ENCODE measurements at regions not wholly inside any gene's neighbourhood (a gene's known extent, or its start where the extent isn't known, plus 50 kb on each side); places are given as distances from the start of the nearest gene placed in this dataset.

DNA sequence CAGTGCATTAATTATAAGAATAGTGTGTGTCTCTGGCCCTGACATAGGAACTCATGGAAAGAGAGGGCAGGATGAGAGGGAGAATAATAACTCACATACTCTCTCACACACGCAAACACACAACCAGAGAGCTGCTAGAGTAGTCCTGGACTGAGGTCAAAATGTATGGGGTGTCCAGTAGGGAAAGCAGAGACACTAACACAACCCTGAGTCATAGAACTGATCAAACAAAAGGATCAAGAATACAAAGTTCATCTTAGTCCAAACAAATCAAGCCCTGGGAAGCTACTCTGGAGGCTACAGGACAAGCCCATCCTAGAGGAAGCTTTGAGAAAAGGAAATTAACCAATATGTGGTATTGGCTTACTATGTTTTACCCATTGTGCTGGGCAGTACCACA lies 178.5 kb upstream of the GUCY1A2 start:
- no peak for FAIRE-seq
- no peak for TF ChIP-seq PAX5 (IDR thresholded peaks at IDR 0.05; ENCODE audit: insufficient read depth, low read length, severe bottlenecking)
- TF ChIP-seq SPI1 (IDR thresholded peaks at IDR 0.05; ENCODE audit: low read depth, low read length), result no peak
- no peak for TF ChIP-seq POLR2AphosphoS5 (IDR thresholded peaks at IDR 0.05; ENCODE audit: low read depth, low read length)

DNA sequence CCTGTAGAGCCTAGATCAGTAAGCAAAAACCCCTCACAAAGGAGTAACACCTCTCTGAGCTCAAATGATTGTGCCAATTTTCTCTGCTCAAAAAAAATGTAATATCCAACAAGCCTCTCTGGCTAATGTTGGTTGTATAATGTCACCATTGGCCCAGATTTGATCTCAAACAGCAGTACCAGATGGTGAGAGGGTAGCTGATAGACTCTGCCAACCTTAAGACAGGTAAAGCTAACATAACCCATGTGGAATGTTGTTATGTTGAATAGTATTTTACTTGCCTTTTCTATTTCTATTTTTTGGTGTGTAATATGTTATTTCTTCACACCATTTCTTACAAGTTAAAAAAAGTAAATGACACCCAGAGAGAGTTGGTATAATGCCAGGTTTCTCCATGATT lies 166.7 kb upstream of the GUCY1A2 start:
- DNase-seq (ENCODE audit: insufficient read length, low spot score) (no peak), FAIRE-seq (no peak)

More for the DNA sequence above, 178.5 kb upstream of the GUCY1A2 start:
- no peak for DNase-seq (ENCODE audit: insufficient read length, low spot score)

DNA sequence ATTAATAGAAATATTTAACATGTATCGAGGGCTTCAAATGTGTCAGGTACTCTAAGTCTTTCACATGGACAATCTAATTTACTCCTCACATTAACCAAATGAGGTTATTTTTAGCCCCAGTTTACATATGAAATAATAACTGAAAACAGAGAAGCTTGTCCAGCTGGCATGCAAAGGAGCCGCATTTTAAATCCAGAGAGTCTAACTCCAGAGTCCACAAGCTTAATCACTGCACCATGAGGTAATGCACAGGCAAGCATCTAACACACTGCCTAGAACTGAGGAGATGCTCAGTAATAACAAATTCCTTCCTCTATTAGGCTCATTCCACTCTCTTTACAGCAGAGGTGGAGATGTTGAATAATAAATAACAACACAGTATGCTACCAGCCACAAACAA lies 165.7 kb upstream of the GUCY1A2 start:
- DNase-seq (ENCODE audit: insufficient read length, low spot score) (no peak), FAIRE-seq (no peak)
- TF ChIP-seq POU2F2 (IDR thresholded peaks at IDR 0.05; ENCODE audit: low read depth, low read length) (no peak), POLR2A (IDR thresholded peaks at IDR 0.05; ENCODE audit: low read depth, low read length) (no peak), SPI1 (IDR thresholded peaks at IDR 0.05; ENCODE audit: low read depth, low read length) (no peak)

More for the DNA sequence above, 166.7 kb upstream of the GUCY1A2 start:
- TF ChIP-seq POLR2A (IDR thresholded peaks at IDR 0.05; ENCODE audit: low read depth, low read length) (no peak), SPI1 (IDR thresholded peaks at IDR 0.05; ENCODE audit: low read depth, low read length) (no peak), TAF1 (IDR thresholded peaks at IDR 0.05; ENCODE audit: low read depth, low read length) (no peak), POU2F2 (IDR thresholded peaks at IDR 0.05; ENCODE audit: low read depth, low read length) (no peak), PAX5 (IDR thresholded peaks at IDR 0.05; ENCODE audit: insufficient read depth, low read length, severe bottlenecking) (no peak), POLR2AphosphoS5 (IDR thresholded peaks at IDR 0.05; ENCODE audit: low read depth, low read length) (no peak)

DNA sequence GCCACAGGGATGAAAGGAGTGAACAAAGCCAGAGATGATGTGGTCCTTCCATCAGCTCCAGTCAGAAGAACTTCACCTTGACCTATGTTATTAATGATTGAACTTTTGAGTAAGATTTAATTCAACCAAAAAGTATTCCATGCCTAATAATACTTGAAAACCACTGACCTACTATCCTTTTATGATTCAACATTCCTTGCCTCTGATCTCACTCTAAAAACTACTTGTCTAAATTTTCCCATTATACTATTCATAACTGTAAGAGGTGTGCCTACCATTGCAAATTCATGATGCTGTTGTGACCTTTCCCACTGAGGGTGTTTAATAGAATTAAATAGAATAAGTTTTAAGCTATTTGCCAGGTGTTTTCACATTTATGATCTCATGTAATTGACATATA lies 164.7 kb upstream of the GUCY1A2 start:
- DNase-seq (ENCODE audit: insufficient read length, low spot score), result no peak
- TF ChIP-seq SPI1 (IDR thresholded peaks at IDR 0.05; ENCODE audit: low read depth, low read length) (no peak), POLR2A (IDR thresholded peaks at IDR 0.05; ENCODE audit: low read depth, low read length) (no peak), POU2F2 (IDR thresholded peaks at IDR 0.05; ENCODE audit: low read depth, low read length) (no peak)
- no peak for FAIRE-seq

DNA sequence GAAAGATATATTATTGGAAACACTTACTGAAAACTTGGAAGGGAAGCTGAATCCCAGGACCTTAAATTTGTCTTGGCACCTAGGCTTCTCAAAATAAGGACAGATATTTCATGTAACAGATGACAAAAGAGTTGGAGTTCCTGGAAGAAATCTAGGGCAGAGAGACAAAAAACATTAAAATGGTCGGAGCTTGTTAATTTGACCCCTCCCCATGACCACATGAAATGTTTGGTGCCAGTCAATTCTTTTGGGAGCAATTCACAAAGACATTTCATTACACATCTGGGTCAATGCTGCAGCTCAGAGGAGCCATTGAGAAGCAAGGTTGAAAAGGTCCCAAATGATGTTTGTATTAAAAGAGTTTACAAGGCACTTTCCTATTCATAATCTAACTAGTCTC lies 162.0 kb upstream of the GUCY1A2 start:
- FAIRE-seq (no peak), DNase-seq (ENCODE audit: insufficient read length, low spot score) (no peak)
- no peak for TF ChIP-seq POLR2AphosphoS5 (IDR thresholded peaks at IDR 0.05; ENCODE audit: low read depth, low read length)
- TF ChIP-seq SPI1 (IDR thresholded peaks at IDR 0.05; ENCODE audit: low read depth, low read length), result no peak
- no peak for TF ChIP-seq TAF1 (IDR thresholded peaks at IDR 0.05; ENCODE audit: low read depth, low read length)
- no peak for TF ChIP-seq PAX5 (IDR thresholded peaks at IDR 0.05; ENCODE audit: insufficient read depth, low read length, severe bottlenecking)
- no peak for TF ChIP-seq POLR2A (IDR thresholded peaks at IDR 0.05; ENCODE audit: low read depth, low read length)
- TF ChIP-seq POU2F2 (IDR thresholded peaks at IDR 0.05; ENCODE audit: low read depth, low read length), result no peak

DNA sequence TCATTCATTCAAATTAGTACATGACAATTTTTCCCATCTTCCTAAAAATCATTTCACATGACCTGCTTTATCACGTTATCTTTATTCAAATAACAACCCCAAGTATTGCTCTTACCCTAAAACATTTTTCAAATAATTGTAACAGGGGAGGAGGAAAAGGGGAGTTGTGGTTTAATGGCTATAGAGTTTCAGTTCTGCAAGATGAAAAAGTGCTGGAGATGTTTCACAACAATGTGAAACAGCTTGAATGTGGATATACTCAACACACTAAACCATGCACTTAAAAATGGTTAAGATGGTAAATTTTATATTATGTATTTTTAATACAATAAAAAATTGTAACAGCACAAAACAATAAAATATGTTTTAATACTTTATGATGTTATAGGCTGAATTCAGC lies 161.6 kb upstream of the GUCY1A2 start:
- TF ChIP-seq SPI1 (IDR thresholded peaks at IDR 0.05; ENCODE audit: low read depth, low read length) (0 out of 2 replicates have a peak, but pooled peaks have one; percentile 21), TAF1 (IDR thresholded peaks at IDR 0.05; ENCODE audit: low read depth, low read length) (no peak)
- FAIRE-seq (no peak), DNase-seq (ENCODE audit: insufficient read length, low spot score) (no peak)

DNA sequence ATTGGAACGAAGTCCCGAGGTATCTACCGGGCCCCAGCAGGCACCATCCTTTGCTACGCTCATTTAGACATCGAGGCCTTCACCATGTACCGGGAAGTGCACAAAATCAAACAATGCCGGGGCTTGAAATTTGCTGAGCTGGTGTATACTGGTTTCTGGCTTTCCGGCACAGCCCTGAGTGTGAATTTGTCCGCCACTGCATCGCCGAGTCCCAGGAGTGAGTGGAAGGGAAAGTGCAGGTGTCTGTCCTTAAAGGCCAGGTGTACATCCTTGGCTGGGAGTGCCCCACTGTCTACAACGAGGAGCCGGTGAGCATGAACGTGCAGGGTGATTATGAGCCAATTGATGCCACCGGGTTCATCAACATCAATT lies 158.8 kb upstream of the GUCY1A2 start:
- FAIRE-seq (no peak), DNase-seq (ENCODE audit: insufficient read length, low spot score) (no peak)
- TF ChIP-seq POU2F2 (IDR thresholded peaks at IDR 0.05; ENCODE audit: low read depth, low read length) (no peak), POLR2AphosphoS5 (IDR thresholded peaks at IDR 0.05; ENCODE audit: low read depth, low read length) (no peak), PAX5 (IDR thresholded peaks at IDR 0.05; ENCODE audit: insufficient read depth, low read length, severe bottlenecking) (no peak), SPI1 (IDR thresholded peaks at IDR 0.05; ENCODE audit: low read depth, low read length) (no peak), POLR2A (IDR thresholded peaks at IDR 0.05; ENCODE audit: low read depth, low read length) (no peak), TAF1 (IDR thresholded peaks at IDR 0.05; ENCODE audit: low read depth, low read length) (no peak)

DNA sequence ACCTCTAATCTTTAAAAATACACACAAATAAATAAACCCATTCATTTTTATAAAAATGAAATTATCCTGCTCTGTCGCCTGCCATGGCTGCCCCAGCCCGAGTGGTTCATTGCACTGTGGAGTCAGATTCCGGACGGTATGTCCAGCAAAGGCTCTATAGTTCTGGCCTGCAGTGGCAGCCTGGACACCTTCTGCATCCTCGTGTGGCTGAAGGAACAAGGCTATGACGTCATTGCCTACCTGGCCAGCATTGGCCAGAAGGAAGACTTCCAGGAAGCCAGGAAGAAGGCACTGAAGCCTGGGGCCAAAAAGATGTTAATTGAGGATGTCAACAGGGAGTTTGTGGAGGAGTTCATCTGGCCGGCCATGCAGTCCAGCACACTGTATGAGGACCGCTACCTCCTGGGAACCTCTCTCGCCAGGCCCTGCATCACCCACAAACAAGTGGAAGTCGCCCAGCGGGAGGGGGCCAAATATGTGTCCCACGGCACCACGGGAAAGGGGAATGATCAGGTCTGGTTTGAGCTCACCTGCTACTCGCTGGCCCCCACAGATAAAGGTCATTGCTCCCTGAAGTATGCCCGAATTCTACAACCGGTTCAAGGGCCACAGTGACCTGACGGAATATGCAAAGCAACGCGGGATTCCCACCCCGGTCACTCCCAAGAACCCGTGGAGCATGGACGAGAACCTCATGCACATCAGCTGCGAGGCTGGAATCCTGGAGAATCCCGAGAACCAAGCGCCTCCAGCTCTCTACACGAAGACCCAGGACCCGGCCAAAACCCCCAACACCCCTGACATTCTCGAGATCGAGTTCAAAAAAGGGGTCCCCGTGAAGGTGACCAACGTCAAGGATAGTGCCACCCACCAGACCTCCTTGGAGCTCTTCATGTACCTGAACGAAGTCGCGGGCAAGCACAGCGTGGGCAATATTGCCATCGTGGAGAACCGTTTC lies 158.2 kb upstream of the GUCY1A2 start:
- no peak for FAIRE-seq
- TF ChIP-seq TAF1 (IDR thresholded peaks at IDR 0.05; ENCODE audit: low read depth, low read length) (no peak), SPI1 (IDR thresholded peaks at IDR 0.05; ENCODE audit: low read depth, low read length) (no peak), POU2F2 (IDR thresholded peaks at IDR 0.05; ENCODE audit: low read depth, low read length) (no peak), POLR2A (IDR thresholded peaks at IDR 0.05; ENCODE audit: low read depth, low read length) (no peak), POLR2AphosphoS5 (IDR thresholded peaks at IDR 0.05; ENCODE audit: low read depth, low read length) (no peak), PAX5 (IDR thresholded peaks at IDR 0.05; ENCODE audit: insufficient read depth, low read length, severe bottlenecking) (no peak)
- no peak for DNase-seq (ENCODE audit: insufficient read length, low spot score)

DNA sequence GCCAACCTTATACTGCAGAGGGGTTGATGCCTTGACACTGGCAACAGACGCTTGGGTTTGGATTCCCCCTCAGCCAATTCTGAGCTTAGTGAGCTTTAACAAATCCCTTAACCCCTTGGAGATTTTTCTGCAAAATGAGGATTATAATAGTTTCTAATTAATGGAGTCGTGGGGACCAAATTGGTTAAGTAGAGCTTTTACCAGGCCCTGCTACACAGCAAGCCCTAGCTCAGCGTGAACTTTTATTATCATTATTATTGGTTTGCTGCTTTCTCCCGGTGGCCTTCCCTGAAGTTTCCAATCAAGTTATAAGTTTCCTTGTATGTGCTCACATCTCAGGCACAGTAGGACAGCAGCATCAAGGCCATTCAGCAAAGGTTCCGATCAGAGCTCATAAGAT lies 156.6 kb upstream of the GUCY1A2 start:
- no peak for FAIRE-seq
- DNase-seq (ENCODE audit: insufficient read length, low spot score), result no peak
- TF ChIP-seq POU2F2 (IDR thresholded peaks at IDR 0.05; ENCODE audit: low read depth, low read length) (no peak), PAX5 (IDR thresholded peaks at IDR 0.05; ENCODE audit: insufficient read depth, low read length, severe bottlenecking) (no peak)

DNA sequence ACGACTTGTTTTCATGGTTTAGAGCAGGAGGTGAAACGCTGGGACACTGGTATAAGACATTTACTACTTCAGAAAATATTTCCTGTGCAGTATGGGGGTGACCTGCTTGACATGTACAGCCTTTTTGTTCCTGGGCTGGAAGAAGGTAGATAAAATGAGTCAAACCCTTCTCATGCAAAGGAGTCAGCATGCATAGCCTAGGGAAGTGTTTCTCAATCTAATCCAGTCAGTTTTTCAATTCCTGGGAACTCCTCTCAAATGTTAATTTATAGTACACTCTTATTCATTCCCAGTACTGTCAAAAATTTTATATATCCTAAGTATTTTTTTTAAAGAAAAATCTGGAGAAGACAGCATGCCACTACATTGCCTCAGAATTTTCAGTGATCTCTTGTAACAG lies 154.7 kb upstream of the GUCY1A2 start:
- TF ChIP-seq POLR2A (IDR thresholded peaks at IDR 0.05; ENCODE audit: low read depth, low read length), result no peak
- TF ChIP-seq POLR2AphosphoS5 (IDR thresholded peaks at IDR 0.05; ENCODE audit: low read depth, low read length), result no peak
- no peak for TF ChIP-seq SPI1 (IDR thresholded peaks at IDR 0.05; ENCODE audit: low read depth, low read length)
- no peak for TF ChIP-seq PAX5 (IDR thresholded peaks at IDR 0.05; ENCODE audit: insufficient read depth, low read length, severe bottlenecking)
- TF ChIP-seq POU2F2 (IDR thresholded peaks at IDR 0.05; ENCODE audit: low read depth, low read length), result no peak
- FAIRE-seq, result no peak
- DNase-seq (ENCODE audit: insufficient read length, low spot score), result no peak
